ENCODE measurements at regions not wholly inside any gene's neighbourhood (a gene's known extent, or its start where the extent isn't known, plus 50 kb on each side); places are given as distances from the start of the nearest gene placed in this dataset.

DNA sequence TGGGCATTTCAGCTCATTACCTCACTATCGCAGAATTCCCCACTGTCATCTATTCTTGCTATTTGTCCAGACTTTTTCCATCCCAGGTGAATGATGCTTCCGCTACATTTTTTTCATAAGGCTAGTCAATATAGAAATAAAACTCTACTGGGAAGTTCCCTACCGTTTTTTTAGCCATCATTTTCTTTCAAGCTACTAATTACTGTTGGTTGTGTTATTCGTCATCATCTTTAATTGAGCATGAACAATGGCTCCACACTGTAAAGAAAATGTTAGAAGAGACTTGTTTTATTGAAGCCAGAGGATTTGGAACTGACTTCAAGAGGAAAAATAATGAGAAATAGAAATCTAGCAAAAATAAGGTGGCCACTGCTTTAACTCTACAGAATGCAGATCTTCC, 265.0 kb downstream of the ZNF608 start:
- TF ChIP-seq, protein P1, sequence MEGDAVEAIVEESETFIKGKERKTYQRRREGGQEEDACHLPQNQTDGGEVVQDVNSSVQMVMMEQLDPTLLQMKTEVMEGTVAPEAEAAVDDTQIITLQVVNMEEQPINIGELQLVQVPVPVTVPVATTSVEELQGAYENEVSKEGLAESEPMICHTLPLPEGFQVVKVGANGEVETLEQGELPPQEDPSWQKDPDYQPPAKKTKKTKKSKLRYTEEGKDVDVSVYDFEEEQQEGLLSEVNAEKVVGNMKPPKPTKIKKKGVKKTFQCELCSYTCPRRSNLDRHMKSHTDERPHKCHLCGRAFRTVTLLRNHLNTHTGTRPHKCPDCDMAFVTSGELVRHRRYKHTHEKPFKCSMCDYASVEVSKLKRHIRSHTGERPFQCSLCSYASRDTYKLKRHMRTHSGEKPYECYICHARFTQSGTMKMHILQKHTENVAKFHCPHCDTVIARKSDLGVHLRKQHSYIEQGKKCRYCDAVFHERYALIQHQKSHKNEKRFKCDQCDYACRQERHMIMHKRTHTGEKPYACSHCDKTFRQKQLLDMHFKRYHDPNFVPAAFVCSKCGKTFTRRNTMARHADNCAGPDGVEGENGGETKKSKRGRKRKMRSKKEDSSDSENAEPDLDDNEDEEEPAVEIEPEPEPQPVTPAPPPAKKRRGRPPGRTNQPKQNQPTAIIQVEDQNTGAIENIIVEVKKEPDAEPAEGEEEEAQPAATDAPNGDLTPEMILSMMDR (IDR thresholded peaks at IDR 0.05; ENCODE audit: extremely low read depth in 1 of 2, insufficient read depth in 1 of 2, low read depth in 1 of 2, low read length in 2 of 2) = no peak
- TF ChIP-seq, protein P2, sequence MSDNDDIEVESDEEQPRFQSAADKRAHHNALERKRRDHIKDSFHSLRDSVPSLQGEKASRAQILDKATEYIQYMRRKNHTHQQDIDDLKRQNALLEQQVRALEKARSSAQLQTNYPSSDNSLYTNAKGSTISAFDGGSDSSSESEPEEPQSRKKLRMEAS (IDR thresholded peaks at IDR 0.05; ENCODE audit: insufficient read depth, insufficient read length) = no peak
- TF ChIP-seq POLR2AphosphoS5 (IDR thresholded peaks at IDR 0.05; ENCODE audit: insufficient read depth, low read depth, low read length) = no peak

Measured in endothelial cell of umbilical vein (primary cell).